Mucosa of stomach (tissue), 1 donor: ENCODE measurements at regions not wholly inside any gene's neighbourhood (a gene's known extent, or its start where the extent isn't known, plus 50 kb on each side); places are given as distances from the start of the nearest gene placed in this dataset.
"Not testable (repeated sequence)": the region's sequence is repeated elsewhere in the genome, so short reads cannot be mapped to it uniquely, and the experiment has no call there.

Experiments used
- H3K27me3 ChIP-seq: one replicate; pipeline ENCODE4 v1.7.0; 2013; ENCODE audit warnings: mild to moderate bottlenecking, low read length; ENCODE audit not compliant: control insufficient read depth, insufficient read depth
- H3K36me3 ChIP-seq: one replicate; pipeline ENCODE4 v1.7.0; 2013; ENCODE audit warnings: low read length; ENCODE audit not compliant: control insufficient read depth, insufficient read depth
- H3K4me1 ChIP-seq: one replicate; pipeline ENCODE4 v1.7.0; 2013; ENCODE audit warnings: mild to moderate bottlenecking, low read length; ENCODE audit not compliant: control insufficient read depth, insufficient read depth
- H3K4me3 ChIP-seq: one replicate; pipeline ENCODE4 v1.7.0; 2013; ENCODE audit warnings: low read length
- H3K9ac ChIP-seq: one replicate; pipeline ENCODE4 v1.7.0; 2013; ENCODE audit warnings: mild to moderate bottlenecking, low read length, moderate library complexity
- H3K9me3 ChIP-seq: one replicate; pipeline ENCODE4 v1.7.0; 2013; ENCODE audit warnings: mild to moderate bottlenecking, low read length, moderate library complexity; ENCODE audit not compliant: control insufficient read depth
- donor health status: Pancreatic carcinoma.

DNA sequence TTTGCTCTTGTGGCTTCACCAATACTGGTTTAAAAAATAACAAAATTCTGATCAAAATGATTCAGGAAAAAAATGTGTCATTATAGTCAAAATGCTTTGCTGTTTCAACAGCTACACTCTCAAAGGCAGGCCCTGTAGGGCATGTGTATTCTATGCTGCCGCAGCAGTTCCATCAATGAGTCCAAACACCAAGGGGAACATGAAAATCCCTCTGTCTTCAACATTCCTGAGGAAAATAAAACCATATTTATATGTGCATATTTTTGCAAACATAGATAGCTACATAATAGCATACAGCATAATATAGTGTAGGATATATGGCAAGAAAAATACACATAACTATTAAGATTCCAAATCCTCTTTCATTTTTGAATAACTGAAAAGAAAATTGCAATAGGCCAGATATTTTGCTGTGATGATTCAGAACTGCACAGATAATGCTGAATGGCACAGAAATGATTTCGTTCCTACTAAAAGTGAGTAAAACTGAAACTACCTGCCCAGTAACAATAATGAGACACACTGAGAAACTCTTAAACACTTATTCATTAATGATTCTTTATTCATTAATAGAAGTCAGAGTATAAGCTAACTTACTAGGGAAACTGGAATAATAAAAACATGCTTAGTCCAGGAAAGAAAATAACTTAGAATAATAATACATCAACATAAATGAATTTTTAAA lies 343.8 kb downstream of the SUCLG1 start:
- Histone ChIP-seq H3K36me3 (no peaks in the 10 kb centered on the region), H3K4me1 (no peaks in the 10 kb centered on the region), H3K9ac (no peak overlapping the region), H3K9me3 (no peaks in the 10 kb centered on the region), H3K4me3 (no peak overlapping the region), H3K27me3 (no peaks in the 10 kb centered on the region)

GRCh38 chr2:84103816-84104527 lies 355.1 kb downstream of the SUCLG1 start:
- not testable (repeated sequence) for H3K4me3 ChIP-seq, H3K27me3 ChIP-seq, H3K9ac ChIP-seq, H3K36me3 ChIP-seq, H3K9me3 ChIP-seq, H3K4me1 ChIP-seq

DNA sequence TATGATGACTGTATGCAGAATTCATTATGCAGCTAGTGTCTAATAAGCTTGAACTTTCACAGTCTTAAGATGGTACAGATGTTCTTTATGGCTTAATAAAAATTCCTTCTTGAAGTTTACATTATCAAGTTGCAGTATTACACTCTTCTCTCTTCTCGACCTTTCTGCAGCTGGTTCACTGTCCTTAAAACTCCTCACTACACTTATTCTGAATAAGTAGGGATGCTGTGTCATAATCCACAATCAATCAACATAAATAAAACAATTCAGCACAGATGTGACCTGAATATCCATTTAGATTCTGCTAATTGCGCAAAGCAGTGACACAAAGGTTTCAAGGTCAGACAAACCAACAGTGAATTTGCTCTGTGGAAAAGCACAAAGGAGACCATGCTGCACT lies 356.8 kb downstream of the SUCLG1 start:
- Histone ChIP-seq H3K4me1 (no peaks in the 10 kb centered on the region), H3K36me3 (no peaks in the 10 kb centered on the region), H3K9ac (no peak overlapping the region), H3K9me3 (no peaks in the 10 kb centered on the region), H3K27me3 (no peaks in the 10 kb centered on the region), H3K4me3 (no peak overlapping the region)

- no peak overlapping the region for H3K4me3 ChIP-seq
- no peak overlapping the region for H3K9ac ChIP-seq
- H3K27me3 ChIP-seq = no peaks in the 10 kb centered on the region
- no peaks in the 10 kb centered on the region for H3K36me3 ChIP-seq
- no peaks in the 10 kb centered on the region for H3K9me3 ChIP-seq
- H3K4me1 ChIP-seq = no peaks in the 10 kb centered on the region
Observed at GRCh38 chr2:84088656-84089055, 370.4 kb downstream of the SUCLG1 start.

DNA sequence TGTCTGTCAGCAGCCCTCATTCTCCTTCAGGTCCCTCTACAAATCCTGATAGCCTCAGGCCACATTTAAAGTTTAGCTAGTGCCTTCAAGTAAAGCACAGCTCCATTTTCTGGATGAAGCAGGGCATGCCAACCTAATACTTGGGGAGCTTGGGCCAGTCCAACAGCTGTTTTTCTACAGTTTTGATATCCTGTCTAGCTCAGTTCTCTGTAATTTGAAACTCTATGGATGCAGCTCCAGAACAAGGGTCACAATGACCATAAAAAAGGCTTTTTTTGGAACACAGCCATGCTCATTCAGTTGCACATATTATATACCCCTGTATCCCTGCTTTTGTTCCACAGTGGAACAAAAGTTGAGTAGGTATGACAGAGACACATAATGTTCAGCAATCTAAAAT lies 373.5 kb downstream of the SUCLG1 start:
- Histone ChIP-seq H3K36me3 (no peaks in the 10 kb centered on the region), H3K9me3 (no peaks in the 10 kb centered on the region), H3K9ac (no peak overlapping the region), H3K4me1 (no peaks in the 10 kb centered on the region), H3K4me3 (no peak overlapping the region), H3K27me3 (no peaks in the 10 kb centered on the region)

- H3K4me1 ChIP-seq = no peaks in the 10 kb centered on the region
- no peaks in the 10 kb centered on the region for H3K36me3 ChIP-seq
- H3K4me3 ChIP-seq = no peak overlapping the region
- H3K9me3 ChIP-seq = no peaks in the 10 kb centered on the region
- no peaks in the 10 kb centered on the region for H3K27me3 ChIP-seq
- no peak overlapping the region for H3K9ac ChIP-seq
Observed at GRCh38 chr2:84084856-84085255, 374.2 kb downstream of the SUCLG1 start.

DNA sequence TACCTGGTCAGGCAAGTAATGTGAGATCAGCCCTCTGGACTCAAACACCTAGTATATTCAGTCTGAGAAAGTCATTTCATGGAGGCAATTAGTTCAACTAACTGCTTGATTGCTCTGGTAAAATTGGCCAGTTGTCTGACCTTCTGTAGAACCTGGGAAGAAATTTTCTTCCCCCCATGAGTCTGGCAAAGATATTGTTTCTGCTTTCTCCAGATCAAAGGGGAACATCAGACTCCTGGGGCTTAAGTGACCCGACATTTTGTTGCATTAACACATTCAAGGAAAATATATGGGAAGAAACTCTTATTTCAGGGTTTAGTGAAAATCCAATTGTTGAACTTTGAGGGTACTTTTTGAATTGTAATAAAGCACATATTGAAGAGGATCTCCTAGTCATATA lies 375.1 kb downstream of the SUCLG1 start:
- no peaks in the 10 kb centered on the region for H3K4me1 ChIP-seq
- no peaks in the 10 kb centered on the region for H3K36me3 ChIP-seq
- no peak overlapping the region for H3K9ac ChIP-seq
- no peak overlapping the region for H3K4me3 ChIP-seq
- H3K9me3 ChIP-seq = no peaks in the 10 kb centered on the region
- H3K27me3 ChIP-seq = no peaks in the 10 kb centered on the region

- Histone ChIP-seq H3K27me3 (no peaks in the 10 kb centered on the region), H3K9me3 (no peaks in the 10 kb centered on the region), H3K4me3 (no peak overlapping the region), H3K36me3 (no peaks in the 10 kb centered on the region), H3K4me1 (no peaks in the 10 kb centered on the region), H3K9ac (no peak overlapping the region)
Observed at GRCh38 chr2:84078471-84078870, 380.6 kb downstream of the SUCLG1 start.

- Histone ChIP-seq H3K9me3 (no peaks in the 10 kb centered on the region), H3K36me3 (no peaks in the 10 kb centered on the region), H3K9ac (no peak overlapping the region), H3K4me3 (no peak overlapping the region), H3K4me1 (no peaks in the 10 kb centered on the region), H3K27me3 (no peaks in the 10 kb centered on the region)
Observed at GRCh38 chr2:84077496-84077895, 381.6 kb downstream of the SUCLG1 start.

DNA sequence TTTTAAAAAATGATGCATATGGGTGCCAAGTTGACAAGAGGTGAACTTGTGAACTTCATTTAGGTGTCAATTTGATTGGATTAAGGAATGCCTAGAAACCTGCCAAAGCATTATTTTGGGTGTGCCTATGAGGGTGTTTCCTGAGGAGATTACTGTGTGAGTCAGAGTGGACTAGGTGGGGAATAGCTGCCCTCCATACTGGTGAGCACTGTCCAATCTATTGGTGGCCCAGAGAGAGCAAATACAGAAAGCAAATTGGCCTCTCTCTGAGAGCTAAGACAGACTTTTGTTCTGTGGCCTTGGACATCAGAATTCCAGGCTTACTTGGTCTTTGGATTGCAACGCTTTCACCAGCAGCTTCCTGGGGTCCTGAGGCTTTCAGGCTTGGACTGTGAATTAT lies 388.0 kb downstream of the SUCLG1 start:
- Histone ChIP-seq H3K9me3 (no peaks in the 10 kb centered on the region), H3K27me3 (no peaks in the 10 kb centered on the region), H3K36me3 (no peaks in the 10 kb centered on the region), H3K4me3 (no peak overlapping the region), H3K9ac (no peak overlapping the region), H3K4me1 (no peaks in the 10 kb centered on the region)

- Histone ChIP-seq H3K27me3 (no peaks in the 10 kb centered on the region), H3K4me1 (no peaks in the 10 kb centered on the region), H3K9ac (no peak overlapping the region), H3K9me3 (no peaks in the 10 kb centered on the region), H3K36me3 (no peaks in the 10 kb centered on the region), H3K4me3 (no peak overlapping the region)
Observed at GRCh38 chr2:84065857-84066256, 393.2 kb downstream of the SUCLG1 start.

DNA sequence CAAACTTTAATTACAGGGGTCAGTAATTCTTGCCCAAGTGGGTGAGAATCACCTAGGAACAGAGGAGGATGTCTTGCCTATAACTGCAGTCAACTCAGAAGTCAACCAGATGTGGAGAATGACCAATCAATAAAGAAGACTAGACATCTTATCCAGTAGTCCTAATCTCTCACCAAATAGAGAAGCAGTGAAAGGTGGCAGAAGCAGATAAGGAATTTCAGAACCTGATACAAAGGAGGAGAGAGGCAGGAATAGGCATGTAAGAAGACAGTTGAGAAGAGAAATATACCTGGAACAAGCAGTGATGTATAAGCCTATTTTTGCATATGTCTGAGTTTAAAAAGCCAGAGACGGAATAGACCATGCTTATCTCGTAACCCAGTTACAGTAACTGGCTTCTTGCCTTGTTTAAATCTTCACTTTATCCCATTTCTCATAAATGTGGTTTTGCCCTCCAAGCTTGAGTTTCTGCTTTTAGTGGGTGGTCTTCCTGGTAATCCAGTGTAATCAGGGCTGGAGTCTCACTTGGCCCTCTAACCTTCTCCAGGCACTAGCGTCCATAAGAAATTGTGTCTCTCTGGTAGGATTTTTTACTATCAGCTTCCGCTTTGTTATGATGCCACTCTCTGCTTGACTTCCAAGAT lies 401.0 kb downstream of the SUCLG1 start:
- no peaks in the 10 kb centered on the region for H3K36me3 ChIP-seq
- no peaks in the 10 kb centered on the region for H3K4me1 ChIP-seq
- no peak overlapping the region for H3K4me3 ChIP-seq
- H3K27me3 ChIP-seq = no peaks in the 10 kb centered on the region
- no peak overlapping the region for H3K9ac ChIP-seq
- no peaks in the 10 kb centered on the region for H3K9me3 ChIP-seq
